Skeletal muscle satellite cell (primary cell): ENCODE measurements at regions not wholly inside any gene's neighbourhood (a gene's known extent, or its start where the extent isn't known, plus 50 kb on each side); places are given as distances from the start of the nearest gene placed in this dataset.
"Not testable (repeated sequence)": the region's sequence is repeated elsewhere in the genome, so short reads cannot be mapped to it uniquely, and the experiment has no call there.

Source experiments
- H3K27me3 ChIP-seq: 2 replicates; pipeline ENCODE4 v1.7.0; 2013; ENCODE audit warnings: low read length; ENCODE audit not compliant: control insufficient read depth, insufficient read depth
- H3K36me3 ChIP-seq: 2 replicates; pipeline ENCODE4 v1.7.0; 2013; ENCODE audit warnings: mild to moderate bottlenecking, control low read depth, low read length; ENCODE audit not compliant: insufficient read depth
- H3K4me1 ChIP-seq: 2 replicates; pipeline ENCODE4 v1.7.0; 2013; ENCODE audit warnings: low read length; ENCODE audit not compliant: control insufficient read depth, insufficient read depth
- H3K4me2 ChIP-seq: 2 replicates; pipeline ENCODE4 v1.7.0; 2013; ENCODE audit warnings: mild to moderate bottlenecking, low read length
- H3K4me3 ChIP-seq: 2 replicates; pipeline ENCODE4 v1.7.0; 2013; ENCODE audit warnings: low read length
- H3K9ac ChIP-seq: 2 replicates; pipeline ENCODE4 v1.7.0; 2013; ENCODE audit warnings: mild to moderate bottlenecking, low read depth, low read length, moderate library complexity
- H3K9me3 ChIP-seq: replicated peaks from 2 replicates; pipeline ENCODE4 v1.7.0; 2013; ENCODE audit warnings: mild to moderate bottlenecking, control low read depth, low read length

DNA sequence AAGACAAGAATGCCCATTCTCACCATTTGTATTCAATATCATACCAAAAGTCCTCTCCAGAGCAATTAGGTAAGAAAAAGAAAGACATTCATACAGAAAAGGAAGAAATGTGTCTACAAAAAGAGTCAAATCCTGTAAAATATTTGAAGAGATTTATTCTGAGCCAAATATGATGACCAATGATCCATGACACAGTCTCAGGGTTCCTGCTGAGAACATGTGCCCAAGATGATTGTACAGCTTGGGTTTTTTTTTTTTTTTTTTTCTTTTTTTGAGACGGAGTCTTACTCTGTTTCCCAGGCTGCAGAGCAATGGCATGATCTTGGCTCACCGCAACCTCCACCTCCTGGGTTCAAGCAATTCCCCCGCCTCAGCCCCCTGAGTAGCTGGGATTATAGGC lies 296.2 kb downstream of the C12orf75 start:
- no peaks in the 10 kb centered on the region for H3K27me3 ChIP-seq
- H3K4me1 ChIP-seq: no peaks in the 10 kb centered on the region
- H3K9me3 ChIP-seq: no peaks in the 10 kb centered on the region
- no peak overlapping the region for H3K4me2 ChIP-seq
- no peak overlapping the region for H3K4me3 ChIP-seq
- no peak overlapping the region for H3K9ac ChIP-seq
- no peaks in the 10 kb centered on the region for H3K36me3 ChIP-seq

DNA sequence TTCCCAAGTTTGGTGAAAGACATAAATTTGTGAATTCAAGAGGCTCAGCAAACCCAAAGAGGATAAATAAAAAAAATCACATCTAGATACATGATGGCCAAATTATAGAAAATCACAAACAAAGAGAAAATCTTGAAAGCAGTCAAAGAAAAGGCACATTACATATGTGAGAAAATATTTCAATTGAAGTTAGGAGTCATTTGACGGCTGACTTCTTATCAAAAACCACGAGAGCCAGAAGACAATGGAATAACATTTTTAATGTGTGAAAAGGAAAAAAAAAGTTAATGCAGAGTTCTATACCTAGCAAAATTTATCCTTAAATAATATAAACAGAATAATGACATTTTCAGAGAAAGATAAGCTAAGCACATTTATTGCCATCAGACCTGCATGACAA lies 307.0 kb downstream of the C12orf75 start:
- H3K36me3 ChIP-seq: no peaks in the 10 kb centered on the region
- peaks cover 12% of the 10 kb centered on the region for H3K9me3 ChIP-seq
- no peak overlapping the region for H3K4me3 ChIP-seq

DNA sequence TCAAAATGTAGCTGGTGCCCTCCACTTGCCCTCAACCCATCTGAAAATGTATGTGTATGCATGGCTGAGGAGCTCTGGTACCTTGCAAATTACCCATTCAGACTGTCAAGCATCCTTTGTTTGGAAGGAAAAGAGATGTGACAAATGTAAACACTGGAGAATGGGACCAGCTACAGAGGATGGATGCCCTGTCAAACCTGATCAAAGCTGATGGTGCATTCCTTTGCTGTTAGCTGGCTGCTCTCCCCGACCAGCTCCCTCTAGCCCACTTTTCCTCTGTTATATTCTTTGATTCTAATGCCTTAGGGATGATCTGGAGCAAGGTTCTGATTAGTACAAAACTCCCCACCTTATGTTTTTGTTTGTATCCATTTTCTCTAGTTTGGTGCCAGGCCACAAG lies 310.3 kb downstream of the C12orf75 start:
- Histone ChIP-seq H3K9ac (no peak overlapping the region), H3K27me3 (no peaks in the 10 kb centered on the region), H3K4me2 (no peak overlapping the region), H3K4me3 (no peak overlapping the region), H3K4me1 (no peaks in the 10 kb centered on the region), H3K36me3 (no peaks in the 10 kb centered on the region), H3K9me3 (peaks cover 11% of the 10 kb centered on the region)

More for the DNA sequence above, 307.0 kb downstream of the C12orf75 start:
- Histone ChIP-seq H3K27me3 (peaks cover 3% of the 10 kb centered on the region), H3K4me2 (no peak overlapping the region), H3K4me1 (no peaks in the 10 kb centered on the region), H3K9ac (no peak overlapping the region)

- no peaks in the 10 kb centered on the region for H3K36me3 ChIP-seq
- H3K4me1 ChIP-seq: no peaks in the 10 kb centered on the region
- no peak overlapping the region for H3K9ac ChIP-seq
- no peaks in the 10 kb centered on the region for H3K27me3 ChIP-seq
- no peak overlapping the region for H3K4me3 ChIP-seq
- H3K9me3 ChIP-seq: peaks cover 4% of the 10 kb centered on the region
- H3K4me2 ChIP-seq: no peak overlapping the region
Measured at GRCh38 chr12:105641749-105642148, 311.3 kb downstream of the C12orf75 start.

GRCh38 chr12:105644770-105645169 lies 314.3 kb downstream of the C12orf75 start:
- Histone ChIP-seq H3K9me3 (no peaks in the 10 kb centered on the region), H3K36me3 (no peaks in the 10 kb centered on the region), H3K9ac (no peak overlapping the region), H3K4me1 (no peaks in the 10 kb centered on the region), H3K4me3 (no peak overlapping the region), H3K27me3 (no peaks in the 10 kb centered on the region), H3K4me2 (no peak overlapping the region)

DNA sequence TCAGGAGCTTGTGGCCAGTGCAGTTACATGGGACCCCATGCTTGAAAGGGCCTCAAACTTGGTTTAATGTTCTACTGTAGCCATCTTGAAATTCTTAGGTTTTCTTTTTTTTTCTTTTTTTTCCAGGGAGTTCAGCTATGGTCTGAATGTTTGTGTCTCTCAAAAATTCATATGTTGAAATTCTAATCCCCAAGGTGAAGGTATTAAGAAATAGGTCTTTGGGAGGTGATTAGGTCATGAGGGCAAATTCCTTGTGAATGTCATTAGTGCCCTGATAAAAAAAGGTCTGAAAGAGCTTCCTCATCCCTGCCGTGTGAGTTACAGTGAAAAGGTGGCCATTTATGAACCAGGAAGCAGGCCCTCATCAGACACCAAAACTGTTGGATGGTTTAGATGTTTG lies 324.1 kb downstream of the C12orf75 start:
- H3K36me3 ChIP-seq: no peaks in the 10 kb centered on the region
- H3K27me3 ChIP-seq: no peaks in the 10 kb centered on the region
- no peaks in the 10 kb centered on the region for H3K9me3 ChIP-seq
- no peak overlapping the region for H3K4me3 ChIP-seq
- no peaks in the 10 kb centered on the region for H3K4me1 ChIP-seq
- no peak overlapping the region for H3K9ac ChIP-seq
- no peak overlapping the region for H3K4me2 ChIP-seq

GRCh38 chr12:105658389-105658788 lies 327.9 kb downstream of the C12orf75 start:
- Histone ChIP-seq H3K4me2 (no peak overlapping the region), H3K4me1 (no peaks in the 10 kb centered on the region), H3K4me3 (no peak overlapping the region), H3K36me3 (no peaks in the 10 kb centered on the region), H3K9ac (no peak overlapping the region), H3K27me3 (no peaks in the 10 kb centered on the region), H3K9me3 (no peaks in the 10 kb centered on the region)

- H3K36me3 ChIP-seq: no peaks in the 10 kb centered on the region
- no peak overlapping the region for H3K4me3 ChIP-seq
- H3K27me3 ChIP-seq: no peaks in the 10 kb centered on the region
- H3K4me2 ChIP-seq: no peak overlapping the region
- H3K4me1 ChIP-seq: no peaks in the 10 kb centered on the region
- no peak overlapping the region for H3K9ac ChIP-seq
- H3K9me3 ChIP-seq: no peaks in the 10 kb centered on the region
Measured at GRCh38 chr12:105659355-105660075, 329.0 kb downstream of the C12orf75 start.

- H3K27me3 ChIP-seq, H3K4me2 ChIP-seq: not testable (repeated sequence)
Measured at GRCh38 chr12:105664765-105665164, 334.3 kb downstream of the C12orf75 start.

GRCh38 chr12:105665366-105665765 lies 334.9 kb downstream of the C12orf75 start:
- Histone ChIP-seq H3K36me3 (no peaks in the 10 kb centered on the region), H3K4me3 (no peak overlapping the region), H3K4me2 (no peak overlapping the region), H3K9me3 (no peaks in the 10 kb centered on the region), H3K27me3 (no peaks in the 10 kb centered on the region), H3K9ac (no peak overlapping the region), H3K4me1 (no peaks in the 10 kb centered on the region)

More at GRCh38 chr12:105664765-105665164, 334.3 kb downstream of the C12orf75 start:
- H3K4me1 ChIP-seq, H3K4me3 ChIP-seq, H3K36me3 ChIP-seq, H3K9ac ChIP-seq, H3K9me3 ChIP-seq: not testable (repeated sequence)

DNA sequence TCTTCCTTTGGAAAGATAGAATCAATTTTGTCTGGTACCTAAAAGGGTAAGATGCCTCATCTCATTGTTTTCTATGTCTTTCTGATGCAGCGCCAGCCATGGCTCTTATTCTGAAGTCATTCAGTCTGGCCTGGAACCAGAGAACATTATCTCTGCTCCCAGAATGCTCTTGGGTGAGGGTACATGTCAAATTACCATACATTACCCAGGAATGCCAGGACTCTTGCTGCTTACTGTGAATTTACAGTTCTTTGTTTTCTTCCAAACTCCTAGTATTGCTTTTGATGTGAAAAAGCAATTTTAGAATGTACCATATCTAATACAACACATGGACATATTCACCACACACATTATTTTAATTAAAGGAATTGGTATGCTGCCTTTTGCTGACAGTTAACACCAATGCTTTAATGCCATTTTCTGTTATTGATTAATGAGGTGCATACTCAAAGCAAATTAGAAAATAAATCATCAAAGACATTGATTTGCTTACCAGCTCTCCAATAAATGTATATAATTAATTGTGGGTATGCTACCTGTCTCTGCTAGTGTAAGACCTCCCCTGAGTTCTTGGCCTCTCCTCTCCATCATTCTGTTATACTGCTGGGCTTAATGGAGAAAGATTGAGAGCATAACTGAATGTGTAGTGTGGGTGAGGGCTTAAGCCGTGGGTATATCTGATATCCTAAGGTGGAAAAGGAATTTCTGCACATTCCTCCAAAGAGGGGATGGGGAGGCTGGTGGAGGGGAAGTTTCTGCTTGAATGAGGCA lies 337.7 kb downstream of the C12orf75 start:
- H3K9ac ChIP-seq: no peak overlapping the region
- no peak overlapping the region for H3K4me2 ChIP-seq
- no peaks in the 10 kb centered on the region for H3K9me3 ChIP-seq
- no peaks in the 10 kb centered on the region for H3K4me1 ChIP-seq
- H3K27me3 ChIP-seq: no peaks in the 10 kb centered on the region
- H3K36me3 ChIP-seq: no peaks in the 10 kb centered on the region
- H3K4me3 ChIP-seq: no peak overlapping the region

GRCh38 chr12:105670672-105671071 lies 340.2 kb downstream of the C12orf75 start:
- H3K36me3 ChIP-seq: no peaks in the 10 kb centered on the region
- no peaks in the 10 kb centered on the region for H3K4me1 ChIP-seq

More at GRCh38 chr12:105670672-105671071, 340.2 kb downstream of the C12orf75 start:
- Histone ChIP-seq H3K4me3 (no peak overlapping the region), H3K9me3 (no peaks in the 10 kb centered on the region), H3K4me2 (no peak overlapping the region), H3K9ac (no peak overlapping the region), H3K27me3 (no peaks in the 10 kb centered on the region)
